ENCODE measurements at regions not wholly inside any gene's neighbourhood (a gene's known extent, or its start where the extent isn't known, plus 50 kb on each side); places are given as distances from the start of the nearest gene placed in this dataset.

DNA sequence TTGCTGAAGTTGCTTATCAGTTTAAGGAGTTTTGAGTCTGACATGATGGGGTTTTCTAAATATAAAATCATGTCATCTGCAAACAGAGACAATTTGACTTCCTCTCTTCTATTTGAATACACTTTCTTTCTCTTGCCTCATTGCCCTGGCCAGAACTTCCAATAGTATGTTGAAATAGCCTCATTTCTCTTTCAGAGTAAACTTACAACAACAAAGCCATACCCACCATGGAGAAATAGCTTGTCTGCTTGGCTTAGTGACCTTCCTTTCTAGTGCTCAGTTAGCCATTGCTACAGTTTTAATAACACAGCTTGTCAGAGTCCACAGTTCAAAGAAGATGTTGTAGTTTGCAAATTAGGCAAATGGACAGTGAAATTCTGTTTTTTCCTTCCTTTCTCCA, 228.0 kb downstream of the ETAA1 start:
- no peak for ATAC-seq
- TF ChIP-seq BACH2 (CRISPR knock-in tag; IDR thresholded peaks at IDR 0.05; ENCODE audit: borderline replicate concordance), result no peak
- TF ChIP-seq ISL1 (CRISPR knock-in tag; IDR thresholded peaks at IDR 0.05), result no peak
- TF ChIP-seq, protein P1, sequence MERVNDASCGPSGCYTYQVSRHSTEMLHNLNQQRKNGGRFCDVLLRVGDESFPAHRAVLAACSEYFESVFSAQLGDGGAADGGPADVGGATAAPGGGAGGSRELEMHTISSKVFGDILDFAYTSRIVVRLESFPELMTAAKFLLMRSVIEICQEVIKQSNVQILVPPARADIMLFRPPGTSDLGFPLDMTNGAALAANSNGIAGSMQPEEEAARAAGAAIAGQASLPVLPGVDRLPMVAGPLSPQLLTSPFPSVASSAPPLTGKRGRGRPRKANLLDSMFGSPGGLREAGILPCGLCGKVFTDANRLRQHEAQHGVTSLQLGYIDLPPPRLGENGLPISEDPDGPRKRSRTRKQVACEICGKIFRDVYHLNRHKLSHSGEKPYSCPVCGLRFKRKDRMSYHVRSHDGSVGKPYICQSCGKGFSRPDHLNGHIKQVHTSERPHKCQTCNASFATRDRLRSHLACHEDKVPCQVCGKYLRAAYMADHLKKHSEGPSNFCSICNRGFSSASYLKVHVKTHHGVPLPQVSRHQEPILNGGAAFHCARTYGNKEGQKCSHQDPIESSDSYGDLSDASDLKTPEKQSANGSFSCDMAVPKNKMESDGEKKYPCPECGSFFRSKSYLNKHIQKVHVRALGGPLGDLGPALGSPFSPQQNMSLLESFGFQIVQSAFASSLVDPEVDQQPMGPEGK (CRISPR knock-in tag; IDR thresholded peaks at IDR 0.05; ENCODE audit: borderline replicate concordance), result no peak
- no peak for TF ChIP-seq CSDC2 (CRISPR knock-in tag; IDR thresholded peaks at IDR 0.05)
- no peak for TF ChIP-seq SNAI2 (CRISPR knock-in tag; IDR thresholded peaks at IDR 0.05)
- TF ChIP-seq ZFP3 (CRISPR knock-in tag; IDR thresholded peaks at IDR 0.05), result no peak
- TF ChIP-seq RARB (CRISPR knock-in tag; IDR thresholded peaks at IDR 0.05), result no peak
- no peak for TF ChIP-seq ARNTL (CRISPR knock-in tag; IDR thresholded peaks at IDR 0.05; ENCODE audit: borderline replicate concordance, low read depth)
- TF ChIP-seq, protein P2, sequence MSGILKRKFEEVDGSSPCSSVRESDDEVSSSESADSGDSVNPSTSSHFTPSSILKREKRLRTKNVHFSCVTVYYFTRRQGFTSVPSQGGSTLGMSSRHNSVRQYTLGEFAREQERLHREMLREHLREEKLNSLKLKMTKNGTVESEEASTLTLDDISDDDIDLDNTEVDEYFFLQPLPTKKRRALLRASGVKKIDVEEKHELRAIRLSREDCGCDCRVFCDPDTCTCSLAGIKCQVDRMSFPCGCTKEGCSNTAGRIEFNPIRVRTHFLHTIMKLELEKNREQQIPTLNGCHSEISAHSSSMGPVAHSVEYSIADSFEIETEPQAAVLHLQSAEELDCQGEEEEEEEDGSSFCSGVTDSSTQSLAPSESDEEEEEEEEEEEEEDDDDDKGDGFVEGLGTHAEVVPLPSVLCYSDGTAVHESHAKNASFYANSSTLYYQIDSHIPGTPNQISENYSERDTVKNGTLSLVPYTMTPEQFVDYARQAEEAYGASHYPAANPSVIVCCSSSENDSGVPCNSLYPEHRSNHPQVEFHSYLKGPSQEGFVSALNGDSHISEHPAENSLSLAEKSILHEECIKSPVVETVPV (CRISPR knock-in tag; IDR thresholded peaks at IDR 0.05), result no peak
- no peak for TF ChIP-seq ZNF70 (CRISPR knock-in tag; IDR thresholded peaks at IDR 0.05)
- TF ChIP-seq ZNF8 (CRISPR knock-in tag; IDR thresholded peaks at IDR 0.05), result no peak
- TF ChIP-seq, protein P3, sequence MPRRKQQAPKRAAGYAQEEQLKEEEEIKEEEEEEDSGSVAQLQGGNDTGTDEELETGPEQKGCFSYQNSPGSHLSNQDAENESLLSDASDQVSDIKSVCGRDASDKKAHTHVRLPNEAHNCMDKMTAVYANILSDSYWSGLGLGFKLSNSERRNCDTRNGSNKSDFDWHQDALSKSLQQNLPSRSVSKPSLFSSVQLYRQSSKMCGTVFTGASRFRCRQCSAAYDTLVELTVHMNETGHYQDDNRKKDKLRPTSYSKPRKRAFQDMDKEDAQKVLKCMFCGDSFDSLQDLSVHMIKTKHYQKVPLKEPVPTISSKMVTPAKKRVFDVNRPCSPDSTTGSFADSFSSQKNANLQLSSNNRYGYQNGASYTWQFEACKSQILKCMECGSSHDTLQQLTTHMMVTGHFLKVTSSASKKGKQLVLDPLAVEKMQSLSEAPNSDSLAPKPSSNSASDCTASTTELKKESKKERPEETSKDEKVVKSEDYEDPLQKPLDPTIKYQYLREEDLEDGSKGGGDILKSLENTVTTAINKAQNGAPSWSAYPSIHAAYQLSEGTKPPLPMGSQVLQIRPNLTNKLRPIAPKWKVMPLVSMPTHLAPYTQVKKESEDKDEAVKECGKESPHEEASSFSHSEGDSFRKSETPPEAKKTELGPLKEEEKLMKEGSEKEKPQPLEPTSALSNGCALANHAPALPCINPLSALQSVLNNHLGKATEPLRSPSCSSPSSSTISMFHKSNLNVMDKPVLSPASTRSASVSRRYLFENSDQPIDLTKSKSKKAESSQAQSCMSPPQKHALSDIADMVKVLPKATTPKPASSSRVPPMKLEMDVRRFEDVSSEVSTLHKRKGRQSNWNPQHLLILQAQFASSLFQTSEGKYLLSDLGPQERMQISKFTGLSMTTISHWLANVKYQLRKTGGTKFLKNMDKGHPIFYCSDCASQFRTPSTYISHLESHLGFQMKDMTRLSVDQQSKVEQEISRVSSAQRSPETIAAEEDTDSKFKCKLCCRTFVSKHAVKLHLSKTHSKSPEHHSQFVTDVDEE (CRISPR knock-in tag; IDR thresholded peaks at IDR 0.05), result no peak
- TF ChIP-seq ZFP30 (CRISPR knock-in tag; IDR thresholded peaks at IDR 0.05), result no peak
- no peak for TF ChIP-seq PPARA (CRISPR knock-in tag; IDR thresholded peaks at IDR 0.05; ENCODE audit: borderline replicate concordance)
- TF ChIP-seq ZNF565 (CRISPR knock-in tag; conservative IDR thresholded peaks at IDR 0.05; ENCODE audit: low read depth), result no peak

DNA sequence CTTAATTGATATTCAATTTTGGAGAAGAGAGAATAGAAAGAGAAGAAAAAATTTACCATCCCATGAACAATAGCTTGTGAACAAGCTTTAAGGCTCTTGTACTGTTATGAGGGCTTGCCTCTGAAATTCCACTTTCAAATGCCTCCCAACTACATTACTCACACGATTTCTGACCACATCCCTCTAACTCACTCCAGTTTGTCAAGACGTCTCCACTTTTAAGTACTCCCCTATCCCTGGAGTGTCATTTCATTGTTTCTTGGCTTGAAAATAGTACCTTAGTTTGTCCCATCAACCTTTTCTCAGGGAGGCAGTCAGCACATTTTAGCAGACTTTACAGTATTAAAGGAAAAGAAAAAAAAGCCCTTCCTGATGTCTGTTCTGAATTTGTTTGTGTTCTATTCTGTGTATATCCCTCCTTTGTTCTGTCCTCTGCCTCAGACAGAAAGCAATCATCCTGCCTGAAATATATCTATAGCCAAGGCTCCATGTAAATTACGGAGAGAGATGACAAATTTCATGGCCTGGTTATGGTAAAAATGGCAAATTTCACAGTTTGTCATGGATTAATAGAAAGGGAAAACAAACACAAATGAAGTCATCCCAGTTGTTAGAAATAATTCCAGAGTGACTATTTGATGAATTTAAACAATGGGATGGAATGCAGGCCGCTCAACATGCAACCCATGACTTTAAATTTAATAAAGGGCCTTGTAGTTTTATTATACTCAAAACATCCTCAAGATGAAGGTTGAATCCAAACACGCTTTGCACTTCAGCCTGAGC, 228.8 kb downstream of the ETAA1 start:
- ATAC-seq, result peak; percentile 53; the same call in 2 of the 3 replicates
- TF ChIP-seq GLIS3 (CRISPR knock-in tag; IDR thresholded peaks at IDR 0.05), result no peak
- no peak for TF ChIP-seq TCF4 (CRISPR knock-in tag; IDR thresholded peaks at IDR 0.05; ENCODE audit: borderline replicate concordance)
- TF ChIP-seq ZFP30 (CRISPR knock-in tag; IDR thresholded peaks at IDR 0.05), result no peak
- TF ChIP-seq, protein P2 (CRISPR knock-in tag; IDR thresholded peaks at IDR 0.05), result no peak
- TF ChIP-seq, protein P4, sequence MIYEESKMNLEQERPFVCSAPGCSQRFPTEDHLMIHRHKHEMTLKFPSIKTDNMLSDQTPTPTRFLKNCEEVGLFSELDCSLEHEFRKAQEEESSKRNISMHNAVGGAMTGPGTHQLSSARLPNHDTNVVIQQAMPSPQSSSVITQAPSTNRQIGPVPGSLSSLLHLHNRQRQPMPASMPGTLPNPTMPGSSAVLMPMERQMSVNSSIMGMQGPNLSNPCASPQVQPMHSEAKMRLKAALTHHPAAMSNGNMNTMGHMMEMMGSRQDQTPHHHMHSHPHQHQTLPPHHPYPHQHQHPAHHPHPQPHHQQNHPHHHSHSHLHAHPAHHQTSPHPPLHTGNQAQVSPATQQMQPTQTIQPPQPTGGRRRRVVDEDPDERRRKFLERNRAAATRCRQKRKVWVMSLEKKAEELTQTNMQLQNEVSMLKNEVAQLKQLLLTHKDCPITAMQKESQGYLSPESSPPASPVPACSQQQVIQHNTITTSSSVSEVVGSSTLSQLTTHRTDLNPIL (CRISPR knock-in tag; IDR thresholded peaks at IDR 0.05; ENCODE audit: low read depth), result no peak
- TF ChIP-seq ZC3H10 (CRISPR knock-in tag; IDR thresholded peaks at IDR 0.05), result no peak
- no peak for TF ChIP-seq BACH2 (CRISPR knock-in tag; IDR thresholded peaks at IDR 0.05; ENCODE audit: borderline replicate concordance)
- TF ChIP-seq ZNF70 (CRISPR knock-in tag; IDR thresholded peaks at IDR 0.05), result no peak
- no peak for TF ChIP-seq ARNTL (CRISPR knock-in tag; IDR thresholded peaks at IDR 0.05; ENCODE audit: borderline replicate concordance, low read depth)
- no peak for TF ChIP-seq RARB (CRISPR knock-in tag; IDR thresholded peaks at IDR 0.05)
- TF ChIP-seq TOX (CRISPR knock-in tag; IDR thresholded peaks at IDR 0.05; ENCODE audit: borderline replicate concordance), result no peak
- no peak for TF ChIP-seq CSDC2 (CRISPR knock-in tag; IDR thresholded peaks at IDR 0.05)
- TF ChIP-seq, protein P5, sequence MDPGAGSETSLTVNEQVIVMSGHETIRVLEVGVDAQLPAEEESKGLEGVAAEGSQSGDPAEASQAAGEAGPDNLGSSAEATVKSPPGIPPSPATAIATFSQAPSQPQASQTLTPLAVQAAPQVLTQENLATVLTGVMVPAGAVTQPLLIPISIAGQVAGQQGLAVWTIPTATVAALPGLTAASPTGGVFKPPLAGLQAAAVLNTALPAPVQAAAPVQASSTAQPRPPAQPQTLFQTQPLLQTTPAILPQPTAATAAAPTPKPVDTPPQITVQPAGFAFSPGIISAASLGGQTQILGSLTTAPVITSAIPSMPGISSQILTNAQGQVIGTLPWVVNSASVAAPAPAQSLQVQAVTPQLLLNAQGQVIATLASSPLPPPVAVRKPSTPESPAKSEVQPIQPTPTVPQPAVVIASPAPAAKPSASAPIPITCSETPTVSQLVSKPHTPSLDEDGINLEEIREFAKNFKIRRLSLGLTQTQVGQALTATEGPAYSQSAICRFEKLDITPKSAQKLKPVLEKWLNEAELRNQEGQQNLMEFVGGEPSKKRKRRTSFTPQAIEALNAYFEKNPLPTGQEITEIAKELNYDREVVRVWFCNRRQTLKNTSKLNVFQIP (CRISPR knock-in tag; IDR thresholded peaks at IDR 0.05; ENCODE audit: borderline replicate concordance, low read depth), result no peak
- TF ChIP-seq ISL1 (CRISPR knock-in tag; IDR thresholded peaks at IDR 0.05), result no peak
